ENCODE measurements at regions not wholly inside any gene's neighbourhood (a gene's known extent, or its start where the extent isn't known, plus 50 kb on each side); places are given as distances from the start of the nearest gene placed in this dataset.

DNA sequence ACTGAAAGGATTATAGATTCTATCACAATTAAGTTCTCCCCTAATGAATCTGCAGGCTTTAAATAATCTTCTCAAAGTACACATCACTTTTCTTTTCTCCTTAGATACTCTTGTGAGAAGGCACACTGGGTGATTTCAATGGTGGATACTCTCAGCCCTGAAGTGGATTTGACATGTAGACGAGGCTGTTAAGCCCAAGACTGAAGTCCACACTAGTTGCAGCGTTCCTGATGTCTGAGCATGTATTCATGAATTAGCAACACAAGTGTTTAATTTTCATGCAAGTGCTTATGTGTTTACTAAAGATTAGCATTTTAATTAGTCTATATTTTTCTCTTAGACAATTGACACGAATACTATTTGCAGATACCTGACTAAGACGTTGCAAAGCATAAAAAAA, 218.9 kb downstream of the TMEM161B start:
- TF ChIP-seq POLR2AphosphoS5 (IDR thresholded peaks at IDR 0.05; ENCODE audit: borderline replicate concordance, low read depth, low read length), result no peak
- no peak for TF ChIP-seq EZH2 (IDR thresholded peaks at IDR 0.05)
- no peak for TF ChIP-seq FOXP2 (optimal IDR thresholded peaks at IDR 0.05; ENCODE audit: control extremely low read depth, extremely low read length, insufficient read depth)
